NCI-H1436 treated with DMSO at 0.1 percent for 48 hours (cell line): ENCODE measurements at regions not wholly inside any gene's neighbourhood (a gene's known extent, or its start where the extent isn't known, plus 50 kb on each side); places are given as distances from the start of the nearest gene placed in this dataset.
A peak's percentile ranks its signal among the peaks of the same experiment; 100 is the strongest.
"Not testable (repeated sequence)": the region's sequence is repeated elsewhere in the genome, so short reads cannot be mapped to it uniquely, and the experiment has no call there.

Experiments
- DNase-seq: peaks from one replicate; lab custom pipeline; 2025; lab: John Stamatoyannopoulos, UW

DNA sequence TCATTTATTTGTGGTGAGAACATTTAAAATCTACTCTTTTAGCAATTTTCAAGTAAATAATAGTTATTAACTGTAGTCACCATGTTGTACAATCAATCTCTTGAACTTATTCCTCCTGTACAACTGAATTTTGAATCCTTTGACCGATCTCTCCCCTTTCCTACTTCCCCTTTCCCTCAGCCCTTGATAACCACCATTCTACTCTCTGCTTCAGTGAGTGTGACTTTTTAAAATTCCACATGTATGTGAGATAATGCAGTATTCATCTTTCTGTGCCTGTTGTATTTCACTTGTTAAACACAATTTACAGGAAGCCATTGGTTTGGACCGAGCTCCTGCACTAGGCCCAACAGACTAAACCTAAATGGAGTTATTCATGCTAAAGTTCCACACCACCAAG is 458.9 kb upstream of the PDE3A start:
- no peak for DNase-seq

DNA sequence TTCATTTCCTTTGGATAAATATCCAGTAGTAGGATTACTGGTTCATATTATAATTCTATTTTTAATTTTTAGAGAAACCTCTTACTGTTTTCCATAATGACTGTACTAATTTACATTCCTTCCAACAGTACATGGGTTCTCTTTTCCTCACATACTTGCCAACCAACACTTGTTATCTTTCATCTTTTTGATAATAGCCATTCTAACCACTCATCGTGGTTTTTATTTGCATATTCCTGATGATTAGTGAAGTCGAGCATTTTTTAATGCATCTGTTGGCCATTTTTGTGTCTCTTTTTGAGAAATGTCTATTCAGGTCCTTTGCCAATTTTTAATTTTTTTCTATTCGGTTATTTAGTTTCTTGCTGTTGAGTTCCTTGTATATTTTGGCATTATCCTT is 457.7 kb upstream of the PDE3A start:
- no peak for DNase-seq

- DNase-seq: no peak
Observed at GRCh38 chr12:19912991-19913390, 455.3 kb upstream of the PDE3A start.

DNA sequence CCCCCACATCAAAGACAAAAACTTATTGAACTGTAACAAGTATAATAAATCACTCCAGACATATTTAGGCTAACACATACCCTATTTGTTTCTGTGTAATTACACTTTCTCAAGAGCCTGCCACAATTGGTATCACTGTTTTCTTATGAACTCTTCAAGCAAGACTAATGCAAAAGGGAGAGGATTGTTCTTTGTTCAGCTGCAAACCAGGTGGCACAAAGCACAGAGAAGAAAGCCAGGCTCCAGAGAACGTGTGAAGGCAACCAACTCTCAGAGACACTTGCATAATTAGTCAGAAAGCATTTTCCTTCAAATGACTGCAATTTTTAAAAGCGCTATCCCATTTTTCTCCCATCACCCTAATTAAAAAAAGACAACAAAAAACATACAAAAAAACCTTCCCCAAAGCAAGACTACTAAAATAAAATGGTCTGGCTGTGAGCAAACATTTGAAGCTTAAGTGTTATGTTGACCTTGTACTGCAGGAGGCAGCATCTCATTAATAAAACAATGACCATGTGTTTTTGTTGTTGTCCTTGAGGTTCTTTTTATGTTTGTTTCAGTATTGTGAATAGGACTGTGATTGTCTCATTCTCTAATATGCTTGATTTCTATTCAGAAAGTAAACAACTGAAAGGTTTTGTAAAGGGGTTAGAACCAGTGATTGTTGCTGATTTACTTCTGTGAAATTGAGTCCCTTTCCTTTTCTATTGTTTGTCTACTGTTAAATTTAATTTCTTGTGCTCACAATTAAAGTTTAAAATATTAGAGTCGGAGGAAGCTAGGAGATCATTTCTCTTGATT is 452.7 kb upstream of the PDE3A start:
- peak; percentile 91 for DNase-seq

DNA sequence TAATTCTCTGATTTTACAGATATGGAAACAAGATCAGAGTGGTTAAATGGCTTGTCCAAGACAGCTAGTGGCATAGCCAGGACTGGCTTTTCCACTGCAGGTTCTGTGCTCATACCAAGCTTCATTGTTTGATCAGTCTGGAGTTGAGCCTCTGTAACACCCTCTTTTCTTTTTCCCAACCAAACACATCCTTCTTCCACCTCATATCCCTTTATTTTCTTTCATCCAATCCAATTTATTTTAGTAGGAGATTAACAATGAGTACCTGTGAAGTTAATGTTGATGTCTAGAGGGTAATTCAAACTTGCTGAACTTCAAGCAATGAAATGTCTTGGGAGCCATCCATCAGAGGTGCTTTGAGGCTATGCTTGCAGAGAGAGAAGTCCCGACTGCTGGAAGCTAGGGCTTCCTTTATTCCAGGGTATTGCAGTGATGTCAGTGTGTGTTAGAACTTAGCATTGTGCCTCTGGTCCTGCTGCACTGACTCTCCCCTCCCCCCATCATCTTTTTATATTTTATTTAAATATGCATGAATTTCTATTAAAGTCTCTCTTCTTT is 452.1 kb upstream of the PDE3A start:
- no peak for DNase-seq

DNA sequence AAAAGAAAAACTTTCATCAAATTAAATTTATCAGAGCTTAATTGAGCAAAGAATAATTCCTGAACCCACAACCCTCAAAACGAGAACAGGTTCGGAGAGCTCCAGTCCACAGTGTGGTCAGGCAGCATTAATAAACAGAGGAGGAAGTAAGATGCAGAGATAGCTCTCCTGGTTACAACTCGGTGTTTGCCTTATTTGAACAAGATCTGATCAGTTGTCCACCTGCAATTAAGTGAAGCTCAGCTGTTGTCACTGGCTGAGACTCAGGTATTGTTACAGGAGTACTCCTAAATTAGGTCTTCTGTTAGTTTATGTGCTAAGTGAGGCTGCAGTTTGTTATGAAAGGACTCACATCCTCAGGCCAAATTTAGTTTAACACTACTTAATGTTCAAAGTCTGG is 451.4 kb upstream of the PDE3A start:
- DNase-seq: no peak

- not testable (repeated sequence) for DNase-seq
Observed at GRCh38 chr12:19921716-19922115, 446.6 kb upstream of the PDE3A start.

GRCh38 chr12:19922717-19923116 is 445.6 kb upstream of the PDE3A start:
- no peak for DNase-seq

DNA sequence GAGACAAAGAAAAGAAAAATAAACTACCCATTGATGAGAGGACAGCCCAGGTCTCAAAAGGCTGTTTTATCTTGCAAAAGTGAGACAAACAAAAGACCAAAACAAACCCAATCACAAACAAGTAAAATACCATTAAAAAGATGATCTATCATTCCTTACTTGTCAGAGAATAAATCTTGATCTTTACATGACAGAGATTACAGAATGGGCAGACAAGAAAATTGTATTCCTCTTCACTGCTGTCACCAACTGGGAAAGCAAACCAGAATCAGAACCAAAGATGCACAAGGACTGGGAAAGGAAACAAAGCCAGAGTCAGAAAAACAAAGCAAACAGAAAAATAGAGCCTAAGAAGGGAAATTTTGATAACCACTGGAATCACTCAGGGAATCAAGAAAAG is 444.0 kb upstream of the PDE3A start:
- DNase-seq: no peak

- no peak for DNase-seq
Observed at GRCh38 chr12:19925841-19926240, 442.5 kb upstream of the PDE3A start.

GRCh38 chr12:19926266-19926665 is 442.1 kb upstream of the PDE3A start:
- DNase-seq: no peak

DNA sequence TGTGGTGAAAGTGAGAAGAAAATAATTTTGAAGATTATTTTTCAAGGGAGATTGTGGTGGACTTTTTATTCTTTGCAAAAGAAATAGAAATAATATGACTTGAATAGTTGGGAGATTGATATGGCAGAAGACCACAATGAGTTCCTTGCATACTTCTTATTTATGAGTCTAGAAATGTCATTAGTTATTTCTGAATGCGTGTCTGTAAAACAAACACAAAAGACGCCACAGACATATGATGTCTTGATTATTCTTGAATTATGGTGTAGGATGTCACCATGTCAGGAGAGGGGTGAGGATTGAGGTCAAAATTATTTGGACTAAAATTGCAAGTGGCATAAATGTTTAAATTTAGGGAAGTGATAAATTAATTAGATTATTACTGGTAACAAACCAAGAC is 440.7 kb upstream of the PDE3A start:
- no peak for DNase-seq

GRCh38 chr12:19932413-19932812 is 435.9 kb upstream of the PDE3A start:
- DNase-seq: no peak

GRCh38 chr12:19933924-19934323 is 434.4 kb upstream of the PDE3A start:
- DNase-seq: no peak

DNA sequence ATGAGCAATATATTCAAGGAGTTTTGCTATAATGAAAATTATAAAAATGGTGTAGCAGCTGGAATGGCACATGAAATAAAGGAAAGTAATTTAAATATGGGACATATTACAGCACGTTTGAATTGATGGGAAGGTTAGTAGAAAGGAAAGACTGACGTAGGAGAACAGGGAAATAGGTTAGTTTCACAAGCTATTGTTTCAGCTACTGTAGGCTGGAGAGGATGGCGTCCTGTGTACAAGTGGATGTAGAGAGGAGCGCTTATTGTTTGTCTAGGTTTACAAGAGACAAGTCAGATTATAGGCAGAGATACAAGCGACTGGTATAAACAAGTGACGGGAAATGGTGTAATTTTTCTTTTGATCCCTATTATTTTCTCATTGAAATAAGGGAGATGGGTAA is 431.2 kb upstream of the PDE3A start:
- DNase-seq: no peak

GRCh38 chr12:19938031-19938430 is 430.3 kb upstream of the PDE3A start:
- no peak for DNase-seq

GRCh38 chr12:19938491-19938890 is 429.8 kb upstream of the PDE3A start:
- no peak for DNase-seq

- no peak for DNase-seq
Observed at GRCh38 chr12:19940267-19940666, 428.1 kb upstream of the PDE3A start.

GRCh38 chr12:19941096-19941495 is 427.2 kb upstream of the PDE3A start:
- DNase-seq: no peak

GRCh38 chr12:19945559-19946435 is 422.5 kb upstream of the PDE3A start:
- peak; percentile 37 for DNase-seq

DNA sequence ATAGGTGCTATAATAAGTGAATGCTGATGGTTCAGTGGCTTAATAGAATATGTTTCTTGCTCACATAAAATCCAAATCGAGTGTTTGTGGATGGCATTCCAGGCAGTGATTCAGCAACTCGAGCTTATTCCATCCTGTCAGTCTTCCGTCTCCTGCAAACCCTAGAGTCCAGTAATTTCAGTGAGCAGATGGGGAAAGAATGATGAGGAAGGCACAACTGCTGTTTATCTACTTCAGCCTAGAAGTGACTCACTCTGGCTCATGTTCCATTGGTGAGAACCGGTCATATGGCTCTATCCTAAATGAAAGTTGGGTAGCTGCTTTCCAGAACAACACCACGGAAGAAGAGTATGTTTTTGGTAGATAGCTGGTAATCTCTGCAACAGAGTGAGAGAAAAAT is 421.8 kb upstream of the PDE3A start:
- no peak for DNase-seq

DNA sequence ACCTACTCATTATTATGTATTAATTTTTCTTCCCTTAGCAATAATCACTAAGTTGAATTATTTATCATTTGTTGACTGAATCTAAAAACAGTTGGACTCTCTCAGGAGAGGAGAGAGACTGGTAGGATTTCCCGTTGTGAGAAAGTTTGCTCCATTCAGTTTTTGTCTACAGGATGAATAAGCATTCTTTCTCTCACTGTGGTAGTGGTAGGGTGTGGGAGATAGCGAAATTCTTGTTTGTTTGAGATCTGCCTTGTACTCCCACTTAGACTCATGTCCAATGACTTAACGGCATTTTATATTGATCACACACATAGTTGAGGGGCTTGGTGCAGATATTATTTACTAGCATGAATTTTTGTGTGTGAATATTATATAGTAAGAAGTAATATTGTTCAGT is 421.0 kb upstream of the PDE3A start:
- no peak for DNase-seq

GRCh38 chr12:19951664-19952063 is 416.7 kb upstream of the PDE3A start:
- DNase-seq: no peak
